ENCODE measurements at regions not wholly inside any gene's neighbourhood (a gene's known extent, or its start where the extent isn't known, plus 50 kb on each side); places are given as distances from the start of the nearest gene placed in this dataset.

DNA sequence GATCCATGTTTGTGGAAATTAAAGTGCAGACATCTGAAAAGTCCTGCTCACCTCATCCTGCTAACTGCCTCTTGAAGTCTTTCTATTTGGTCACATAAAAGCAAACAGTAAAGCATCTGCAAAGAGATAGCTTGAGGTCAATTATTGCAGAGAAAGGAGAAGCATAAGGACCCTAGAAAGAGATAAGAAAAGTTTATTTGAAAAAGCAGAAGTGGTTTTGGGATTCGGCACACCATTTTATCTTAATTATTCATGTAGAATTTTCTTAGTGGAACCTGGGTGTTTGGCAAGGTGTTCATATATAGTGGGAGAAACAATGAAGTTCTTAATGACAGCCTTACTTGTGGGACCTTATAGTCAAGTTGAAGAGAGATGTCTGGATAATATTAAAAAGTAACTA is 280.8 kb downstream of the CENPW start:
- no peak overlapping the region for H3K27ac ChIP-seq (ENCODE audit: low read depth)
- H3F3A ChIP-seq (replicated peaks; ENCODE audit: low read depth): no peaks in the 10 kb centered on the region
- H3K4me3 ChIP-seq: no peak overlapping the region
- DNase-seq (ENCODE audit: low spot score): no peak
- Mint-ChIP-seq H3K27me3 (ENCODE audit: insufficient read depth, low read depth, poor library complexity) (peaks cover 2% of the 10 kb centered on the region), H3K36me3 (ENCODE audit: low read depth) (no peaks in the 10 kb centered on the region), H3K27ac (no peak overlapping the region), H3K4me1 (no peaks in the 10 kb centered on the region), H3K4me3 (no peak overlapping the region), H3K9me3 (no peaks in the 10 kb centered on the region)
- H3K36me3 ChIP-seq (ENCODE audit: insufficient read depth): no peaks in the 10 kb centered on the region
- no peaks in the 10 kb centered on the region for H3K4me1 ChIP-seq (ENCODE audit: insufficient read depth)
- H3K27me3 ChIP-seq (ENCODE audit: insufficient read depth): no peaks in the 10 kb centered on the region
- TF ChIP-seq ZNF331 (CRISPR knock-in tag; IDR thresholded peaks at IDR 0.05; ENCODE audit: low read depth) (no peak), CREB1 (CRISPR knock-in tag; IDR thresholded peaks at IDR 0.05; ENCODE audit: low read depth) (no peak), POLR2AphosphoS5 (IDR thresholded peaks at IDR 0.05; ENCODE audit: low read depth) (no peak), EZH2 (IDR thresholded peaks at IDR 0.05; ENCODE audit: low read depth, unreplicated experiment) (no peak), STAT1 (IDR thresholded peaks at IDR 0.05; ENCODE audit: unreplicated experiment) (no peak)
- TF ChIP-seq, protein P1, sequence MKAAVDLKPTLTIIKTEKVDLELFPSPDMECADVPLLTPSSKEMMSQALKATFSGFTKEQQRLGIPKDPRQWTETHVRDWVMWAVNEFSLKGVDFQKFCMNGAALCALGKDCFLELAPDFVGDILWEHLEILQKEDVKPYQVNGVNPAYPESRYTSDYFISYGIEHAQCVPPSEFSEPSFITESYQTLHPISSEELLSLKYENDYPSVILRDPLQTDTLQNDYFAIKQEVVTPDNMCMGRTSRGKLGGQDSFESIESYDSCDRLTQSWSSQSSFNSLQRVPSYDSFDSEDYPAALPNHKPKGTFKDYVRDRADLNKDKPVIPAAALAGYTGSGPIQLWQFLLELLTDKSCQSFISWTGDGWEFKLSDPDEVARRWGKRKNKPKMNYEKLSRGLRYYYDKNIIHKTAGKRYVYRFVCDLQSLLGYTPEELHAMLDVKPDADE (IDR thresholded peaks at IDR 0.05): no peak
- TF ChIP-seq, protein P2, sequence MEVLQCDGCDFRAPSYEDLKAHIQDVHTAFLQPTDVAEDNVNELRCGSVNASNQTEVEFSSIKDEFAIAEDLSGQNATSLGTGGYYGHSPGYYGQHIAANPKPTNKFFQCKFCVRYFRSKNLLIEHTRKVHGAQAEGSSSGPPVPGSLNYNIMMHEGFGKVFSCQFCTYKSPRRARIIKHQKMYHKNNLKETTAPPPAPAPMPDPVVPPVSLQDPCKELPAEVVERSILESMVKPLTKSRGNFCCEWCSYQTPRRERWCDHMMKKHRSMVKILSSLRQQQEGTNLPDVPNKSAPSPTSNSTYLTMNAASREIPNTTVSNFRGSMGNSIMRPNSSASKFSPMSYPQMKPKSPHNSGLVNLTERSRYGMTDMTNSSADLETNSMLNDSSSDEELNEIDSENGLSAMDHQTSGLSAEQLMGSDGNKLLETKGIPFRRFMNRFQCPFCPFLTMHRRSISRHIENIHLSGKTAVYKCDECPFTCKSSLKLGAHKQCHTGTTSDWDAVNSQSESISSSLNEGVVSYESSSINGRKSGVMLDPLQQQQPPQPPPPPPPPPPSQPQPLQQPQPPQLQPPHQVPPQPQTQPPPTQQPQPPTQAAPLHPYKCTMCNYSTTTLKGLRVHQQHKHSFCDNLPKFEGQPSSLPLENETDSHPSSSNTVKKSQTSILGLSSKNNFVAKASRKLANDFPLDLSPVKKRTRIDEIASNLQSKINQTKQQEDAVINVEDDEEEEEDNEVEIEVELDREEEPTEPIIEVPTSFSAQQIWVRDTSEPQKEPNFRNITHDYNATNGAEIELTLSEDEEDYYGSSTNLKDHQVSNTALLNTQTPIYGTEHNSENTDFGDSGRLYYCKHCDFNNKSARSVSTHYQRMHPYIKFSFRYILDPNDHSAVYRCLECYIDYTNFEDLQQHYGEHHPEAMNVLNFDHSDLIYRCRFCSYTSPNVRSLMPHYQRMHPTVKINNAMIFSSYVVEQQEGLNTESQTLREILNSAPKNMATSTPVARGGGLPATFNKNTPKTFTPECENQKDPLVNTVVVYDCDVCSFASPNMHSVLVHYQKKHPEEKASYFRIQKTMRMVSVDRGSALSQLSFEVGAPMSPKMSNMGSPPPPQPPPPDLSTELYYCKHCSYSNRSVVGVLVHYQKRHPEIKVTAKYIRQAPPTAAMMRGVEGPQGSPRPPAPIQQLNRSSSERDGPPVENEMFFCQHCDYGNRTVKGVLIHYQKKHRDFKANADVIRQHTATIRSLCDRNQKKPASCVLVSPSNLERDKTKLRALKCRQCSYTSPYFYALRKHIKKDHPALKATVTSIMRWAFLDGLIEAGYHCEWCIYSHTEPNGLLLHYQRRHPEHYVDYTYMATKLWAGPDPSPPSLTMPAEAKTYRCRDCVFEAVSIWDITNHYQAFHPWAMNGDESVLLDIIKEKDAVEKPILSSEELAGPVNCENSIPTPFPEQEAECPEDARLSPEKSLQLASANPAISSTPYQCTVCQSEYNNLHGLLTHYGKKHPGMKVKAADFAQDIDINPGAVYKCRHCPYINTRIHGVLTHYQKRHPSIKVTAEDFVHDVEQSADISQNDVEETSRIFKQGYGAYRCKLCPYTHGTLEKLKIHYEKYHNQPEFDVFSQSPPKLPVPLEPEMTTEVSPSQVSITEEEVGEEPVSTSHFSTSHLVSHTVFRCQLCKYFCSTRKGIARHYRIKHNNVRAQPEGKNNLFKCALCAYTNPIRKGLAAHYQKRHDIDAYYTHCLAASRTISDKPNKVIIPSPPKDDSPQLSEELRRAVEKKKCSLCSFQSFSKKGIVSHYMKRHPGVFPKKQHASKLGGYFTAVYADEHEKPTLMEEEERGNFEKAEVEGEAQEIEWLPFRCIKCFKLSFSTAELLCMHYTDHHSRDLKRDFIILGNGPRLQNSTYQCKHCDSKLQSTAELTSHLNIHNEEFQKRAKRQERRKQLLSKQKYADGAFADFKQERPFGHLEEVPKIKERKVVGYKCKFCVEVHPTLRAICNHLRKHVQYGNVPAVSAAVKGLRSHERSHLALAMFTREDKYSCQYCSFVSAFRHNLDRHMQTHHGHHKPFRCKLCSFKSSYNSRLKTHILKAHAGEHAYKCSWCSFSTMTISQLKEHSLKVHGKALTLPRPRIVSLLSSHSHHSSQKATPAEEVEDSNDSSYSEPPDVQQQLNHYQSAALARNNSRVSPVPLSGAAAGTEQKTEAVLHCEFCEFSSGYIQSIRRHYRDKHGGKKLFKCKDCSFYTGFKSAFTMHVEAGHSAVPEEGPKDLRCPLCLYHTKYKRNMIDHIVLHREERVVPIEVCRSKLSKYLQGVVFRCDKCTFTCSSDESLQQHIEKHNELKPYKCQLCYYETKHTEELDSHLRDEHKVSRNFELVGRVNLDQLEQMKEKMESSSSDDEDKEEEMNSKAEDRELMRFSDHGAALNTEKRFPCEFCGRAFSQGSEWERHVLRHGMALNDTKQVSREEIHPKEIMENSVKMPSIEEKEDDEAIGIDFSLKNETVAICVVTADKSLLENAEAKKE (CRISPR knock-in tag; IDR thresholded peaks at IDR 0.05): no peak
- TF ChIP-seq, protein P3, sequence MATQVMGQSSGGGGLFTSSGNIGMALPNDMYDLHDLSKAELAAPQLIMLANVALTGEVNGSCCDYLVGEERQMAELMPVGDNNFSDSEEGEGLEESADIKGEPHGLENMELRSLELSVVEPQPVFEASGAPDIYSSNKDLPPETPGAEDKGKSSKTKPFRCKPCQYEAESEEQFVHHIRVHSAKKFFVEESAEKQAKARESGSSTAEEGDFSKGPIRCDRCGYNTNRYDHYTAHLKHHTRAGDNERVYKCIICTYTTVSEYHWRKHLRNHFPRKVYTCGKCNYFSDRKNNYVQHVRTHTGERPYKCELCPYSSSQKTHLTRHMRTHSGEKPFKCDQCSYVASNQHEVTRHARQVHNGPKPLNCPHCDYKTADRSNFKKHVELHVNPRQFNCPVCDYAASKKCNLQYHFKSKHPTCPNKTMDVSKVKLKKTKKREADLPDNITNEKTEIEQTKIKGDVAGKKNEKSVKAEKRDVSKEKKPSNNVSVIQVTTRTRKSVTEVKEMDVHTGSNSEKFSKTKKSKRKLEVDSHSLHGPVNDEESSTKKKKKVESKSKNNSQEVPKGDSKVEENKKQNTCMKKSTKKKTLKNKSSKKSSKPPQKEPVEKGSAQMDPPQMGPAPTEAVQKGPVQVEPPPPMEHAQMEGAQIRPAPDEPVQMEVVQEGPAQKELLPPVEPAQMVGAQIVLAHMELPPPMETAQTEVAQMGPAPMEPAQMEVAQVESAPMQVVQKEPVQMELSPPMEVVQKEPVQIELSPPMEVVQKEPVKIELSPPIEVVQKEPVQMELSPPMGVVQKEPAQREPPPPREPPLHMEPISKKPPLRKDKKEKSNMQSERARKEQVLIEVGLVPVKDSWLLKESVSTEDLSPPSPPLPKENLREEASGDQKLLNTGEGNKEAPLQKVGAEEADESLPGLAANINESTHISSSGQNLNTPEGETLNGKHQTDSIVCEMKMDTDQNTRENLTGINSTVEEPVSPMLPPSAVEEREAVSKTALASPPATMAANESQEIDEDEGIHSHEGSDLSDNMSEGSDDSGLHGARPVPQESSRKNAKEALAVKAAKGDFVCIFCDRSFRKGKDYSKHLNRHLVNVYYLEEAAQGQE (IDR thresholded peaks at IDR 0.05; ENCODE audit: unreplicated experiment): no peak
- no peaks in the 10 kb centered on the region for H3K79me2 ChIP-seq (replicated peaks; ENCODE audit: insufficient read depth)
- H3K4me2 ChIP-seq: no peak overlapping the region
- no peak overlapping the region for H2AFZ ChIP-seq
- H4K20me1 ChIP-seq (replicated peaks; ENCODE audit: insufficient read depth): no peaks in the 10 kb centered on the region
- no peak for ATAC-seq
- H3K9me2 ChIP-seq (ENCODE audit: insufficient read depth): no peaks in the 10 kb centered on the region
